PC-9 (cell line): ENCODE measurements at regions not wholly inside any gene's neighbourhood (a gene's known extent, or its start where the extent isn't known, plus 50 kb on each side); places are given as distances from the start of the nearest gene placed in this dataset.

Experiments used
- CTCF ChIP-seq: fragments of 200-600 bp; sonication (generic); conservative IDR thresholded peaks from 2 replicates; pipeline ENCODE4 v1.6.1; 2017; ENCODE audit warnings: mixed run types, antibody characterized with exemption, mild to moderate bottlenecking, moderate library complexity
- EZH2 ChIP-seq: fragments of 200-600 bp; sonication (generic); IDR thresholded peaks from 2 replicates; pipeline ENCODE4 v1.8.0; 2017; ENCODE audit warnings: antibody characterized with exemption, low read depth

- no peak for TF ChIP-seq CTCF
- TF ChIP-seq EZH2 = no peak
These were observed 108.6 kb upstream of the FLRT2 start for GRCh38 chr14:85421186-85421877.
